ENCODE measurements at regions not wholly inside any gene's neighbourhood (a gene's known extent, or its start where the extent isn't known, plus 50 kb on each side); places are given as distances from the start of the nearest gene placed in this dataset.

- DNase-seq (ENCODE audit: low spot score in 2 of 2), result no peak
- TF ChIP-seq POLR2A (IDR thresholded peaks at IDR 0.05) (no peak), POLR2AphosphoS5 (IDR thresholded peaks at IDR 0.05) (no peak), EP300 (IDR thresholded peaks at IDR 0.05) (no peak), CTCF (IDR thresholded peaks at IDR 0.05) (no peak)
Measured at GRCh38 chr18:4549164-4549872, 94.2 kb upstream of the DLGAP1 start.

GRCh38 chr18:4547126-4547525 lies 92.0 kb upstream of the DLGAP1 start:
- Histone ChIP-seq H3K9me3 (no peaks in the 10 kb centered on the region), H3K4me1 (no peaks in the 10 kb centered on the region), H3K27me3 (no peaks in the 10 kb centered on the region), H3K36me3 (no peaks in the 10 kb centered on the region), H3K27ac (no peak overlapping the region), H3K4me3 (no peak overlapping the region)
- no peak for DNase-seq (ENCODE audit: low spot score in 2 of 2)
- WGBS, result 79% methylated on average over 6 of the region's 6 CpGs
- TF ChIP-seq POLR2AphosphoS5 (IDR thresholded peaks at IDR 0.05), result no peak
- TF ChIP-seq CTCF (IDR thresholded peaks at IDR 0.05), result no peak
- TF ChIP-seq EP300 (IDR thresholded peaks at IDR 0.05), result no peak
- TF ChIP-seq POLR2A (IDR thresholded peaks at IDR 0.05), result no peak

More at GRCh38 chr18:4549164-4549872, 94.2 kb upstream of the DLGAP1 start:
- H3K36me3 ChIP-seq, result no peaks in the 10 kb centered on the region
- H3K9me3 ChIP-seq, result no peaks in the 10 kb centered on the region
- H3K4me1 ChIP-seq, result no peaks in the 10 kb centered on the region
- H3K27me3 ChIP-seq, result no peaks in the 10 kb centered on the region
- H3K4me3 ChIP-seq, result no peak overlapping the region
- no peak overlapping the region for H3K27ac ChIP-seq

- H3K36me3 ChIP-seq, result no peaks in the 10 kb centered on the region
- TF ChIP-seq POLR2A (IDR thresholded peaks at IDR 0.05), result no peak
- TF ChIP-seq EP300 (IDR thresholded peaks at IDR 0.05), result no peak
- TF ChIP-seq CTCF (IDR thresholded peaks at IDR 0.05), result no peak
- TF ChIP-seq POLR2AphosphoS5 (IDR thresholded peaks at IDR 0.05), result no peak
- no peaks in the 10 kb centered on the region for H3K4me1 ChIP-seq
- no peaks in the 10 kb centered on the region for H3K27me3 ChIP-seq
- H3K27ac ChIP-seq, result no peak overlapping the region
- WGBS, result 77% methylated on average over 6 of the region's 6 CpGs
- DNase-seq (ENCODE audit: low spot score in 2 of 2), result no peak
- H3K9me3 ChIP-seq, result no peaks in the 10 kb centered on the region
- H3K4me3 ChIP-seq, result no peak overlapping the region
Measured at GRCh38 chr18:4544142-4544541, 89.0 kb upstream of the DLGAP1 start.

- Histone ChIP-seq H3K4me1 (no peaks in the 10 kb centered on the region), H3K27ac (no peak overlapping the region), H3K27me3 (no peaks in the 10 kb centered on the region), H3K4me3 (no peak overlapping the region), H3K36me3 (no peaks in the 10 kb centered on the region), H3K9me3 (no peaks in the 10 kb centered on the region)
- no peak for DNase-seq (ENCODE audit: low spot score in 2 of 2)
- TF ChIP-seq POLR2AphosphoS5 (IDR thresholded peaks at IDR 0.05) (no peak), CTCF (IDR thresholded peaks at IDR 0.05) (no peak), POLR2A (IDR thresholded peaks at IDR 0.05) (no peak), EP300 (IDR thresholded peaks at IDR 0.05) (no peak)
Measured at GRCh38 chr18:4543711-4544110, 88.6 kb upstream of the DLGAP1 start.

GRCh38 chr18:4541588-4541987 lies 86.5 kb upstream of the DLGAP1 start:
- peaks cover 4% of the 10 kb centered on the region for H3K9me3 ChIP-seq
- WGBS, result 89% methylated on average over 3 of the region's 3 CpGs
- H3K27me3 ChIP-seq, result no peaks in the 10 kb centered on the region
- H3K4me1 ChIP-seq, result no peaks in the 10 kb centered on the region
- no peak overlapping the region for H3K4me3 ChIP-seq
- no peak overlapping the region for H3K27ac ChIP-seq
- H3K36me3 ChIP-seq, result no peaks in the 10 kb centered on the region
- no peak for DNase-seq (ENCODE audit: low spot score in 2 of 2)
- TF ChIP-seq CTCF (IDR thresholded peaks at IDR 0.05) (no peak), EP300 (IDR thresholded peaks at IDR 0.05) (no peak), POLR2A (IDR thresholded peaks at IDR 0.05) (no peak), POLR2AphosphoS5 (IDR thresholded peaks at IDR 0.05) (no peak)

All from suprapubic skin (tissue), 4 donors.